Keratinocyte (primary cell): ENCODE measurements at regions not wholly inside any gene's neighbourhood (a gene's known extent, or its start where the extent isn't known, plus 50 kb on each side); places are given as distances from the start of the nearest gene placed in this dataset.

Experiments
- DNase-seq: peaks from one replicate; pipeline ENCODE4 v3.0.0-alpha.2; 2011; ENCODE audit warnings: low read depth, missing footprints, low spot score
- FAIRE-seq: peaks from 2 replicates; lab custom pipeline; 2011; peaks lifted over from hg19 to GRCh38; lab: Jason Lieb, UNC
- H2AFZ ChIP-seq: 2 replicates; pipeline ENCODE4 v1.6.0; 2012; ENCODE audit warnings: low read length, control low read depth, inconsistent platforms; ENCODE audit not compliant: control insufficient read depth
- H3K27ac ChIP-seq: 2 replicates; pipeline ENCODE4 v1.5.1; 2011; ENCODE audit warnings: low read length; ENCODE audit not compliant: control insufficient read depth, insufficient read depth
- H3K27me3 ChIP-seq: 3 replicates; pipeline ENCODE4 v1.6.0; 2011; ENCODE audit warnings: low read length; ENCODE audit not compliant: control insufficient read depth, insufficient read depth; ENCODE audit errors: extremely low read depth
- H3K36me3 ChIP-seq, 2 experiments: 2 replicates in 1 of 2; 3 replicates in 1 of 2; pipeline ENCODE4 v1.5.1; 2011; ENCODE audit warnings: low read length in 2 of 2, mild to moderate bottlenecking in 1 of 2; ENCODE audit not compliant: control insufficient read depth in 2 of 2, insufficient read depth in 2 of 2; ENCODE audit errors: extremely low read depth in 1 of 2
- H3K4me1 ChIP-seq: 3 replicates; pipeline ENCODE4 v1.5.1; 2011; ENCODE audit warnings: low read length; ENCODE audit not compliant: control insufficient read depth, insufficient read depth; ENCODE audit errors: extremely low read depth
- H3K4me2 ChIP-seq: 3 replicates; pipeline ENCODE4 v1.6.0; 2011; ENCODE audit warnings: low read depth, low read length; ENCODE audit not compliant: control insufficient read depth, insufficient read depth; ENCODE audit errors: extremely low read depth
- H3K4me3 ChIP-seq, 3 experiments: fragments of 200-600 bp in 1 of 3; sonication (generic) in 1 of 3; 2 replicates in 2 of 3; 3 replicates in 1 of 3; pipeline ENCODE4 v1.5.1; 2011 to 2016; ENCODE audit warnings: low read length in 3 of 3, mild to moderate bottlenecking in 3 of 3, control low read depth in 2 of 3, inconsistent platforms in 1 of 3, low read depth in 1 of 3, mixed read lengths in 1 of 3, mixed run types in 1 of 3, moderate library complexity in 1 of 3; ENCODE audit not compliant: control insufficient read depth in 2 of 3, insufficient read depth in 2 of 3; ENCODE audit errors: extremely low read depth in 1 of 3
- H3K79me2 ChIP-seq: 2 replicates; pipeline ENCODE4 v1.6.0; 2012; ENCODE audit warnings: low read length; ENCODE audit not compliant: control insufficient read depth, insufficient read depth
- H3K9ac ChIP-seq: 3 replicates; pipeline ENCODE4 v1.6.0; 2011; ENCODE audit warnings: low read length; ENCODE audit not compliant: control insufficient read depth, insufficient read depth; ENCODE audit errors: extremely low read depth
- H3K9me1 ChIP-seq: 3 replicates; pipeline ENCODE4 v1.6.0; 2011; ENCODE audit warnings: low read length; ENCODE audit not compliant: control insufficient read depth, insufficient read depth; ENCODE audit errors: extremely low read depth
- H3K9me3 ChIP-seq: 2 replicates; pipeline ENCODE4 v1.5.1; 2012; ENCODE audit warnings: low read depth, low read length; ENCODE audit not compliant: control insufficient read depth
- H4K20me1 ChIP-seq: 3 replicates; pipeline ENCODE4 v1.6.0; 2011; ENCODE audit warnings: low read length; ENCODE audit not compliant: control insufficient read depth, insufficient read depth; ENCODE audit errors: extremely low read depth
- CTCF ChIP-seq, 3 experiments: IDR thresholded peaks in 1 of 3; conservative IDR thresholded peaks in 1 of 3; optimal IDR thresholded peaks in 1 of 3; 2 replicates in 2 of 3; 3 replicates in 1 of 3; pipeline versions ENCODE3 to v1.5.1; 2011; ENCODE audit warnings: low read length in 3 of 3, mild to moderate bottlenecking in 3 of 3, moderate library complexity in 2 of 3, control low read depth in 1 of 3, inconsistent platforms in 1 of 3; ENCODE audit not compliant: insufficient read depth in 2 of 3; ENCODE audit errors: extremely low read depth in 1 of 3
- EZH2 ChIP-seq: IDR thresholded peaks from one replicate; pipeline ENCODE4 v1.6.1; 2012; ENCODE audit warnings: inconsistent platforms, mild to moderate bottlenecking, low read length, moderate library complexity
- dilution Hi-C: fragments of 300-500 bp; cut with MboI; formaldehyde crosslinking; loops from one replicate; pipeline ENCODE4 v1.7.0; 2020; ENCODE audit warnings: low sequenced_read_pairs; ENCODE audit not compliant: extremely low pct_ligation_motif_present

GRCh38 chr17:22490399-22490798, 798.1 kb downstream of the KCNJ18 start:
- dilution Hi-C loops, result no loop called here
- TF ChIP-seq CTCF (optimal IDR thresholded peaks at IDR 0.05 in 1 of 3, IDR thresholded peaks at IDR 0.05 in 1 of 3, conservative IDR thresholded peaks at IDR 0.05 in 1 of 3; ENCODE audit: extremely low read depth in 1 of 3, insufficient read depth in 2 of 3, low read length in 3 of 3) (no peak), EZH2 (no peak)
- H3K27ac ChIP-seq, result no peak overlapping the region
- no peaks in the 10 kb centered on the region for H3K27me3 ChIP-seq
- DNase-seq (no peak), FAIRE-seq (no peak)
- no peaks in the 10 kb centered on the region for H3K36me3 ChIP-seq
- no peaks in the 10 kb centered on the region for H3K9me1 ChIP-seq
- H3K4me1 ChIP-seq, result no peaks in the 10 kb centered on the region
- H2AFZ ChIP-seq, result no peak overlapping the region
- no peak overlapping the region for H3K4me2 ChIP-seq
- no peaks in the 10 kb centered on the region for H3K79me2 ChIP-seq
- H4K20me1 ChIP-seq, result no peaks in the 10 kb centered on the region
- H3K9me3 ChIP-seq, result peaks cover 1% of the 10 kb centered on the region
- no peak overlapping the region for H3K9ac ChIP-seq
- no peak overlapping the region for H3K4me3 ChIP-seq

GRCh38 chr17:22492331-22492730, 800.0 kb downstream of the KCNJ18 start:
- Histone ChIP-seq H3K9me1 (no peaks in the 10 kb centered on the region), H3K27me3 (no peaks in the 10 kb centered on the region), H4K20me1 (no peaks in the 10 kb centered on the region), H3K9ac (no peak overlapping the region), H3K4me3 (no peak overlapping the region), H3K4me1 (no peaks in the 10 kb centered on the region), H3K9me3 (peaks cover 1% of the 10 kb centered on the region), H3K36me3 (no peaks in the 10 kb centered on the region), H3K4me2 (no peak overlapping the region), H3K27ac (no peak overlapping the region), H2AFZ (no peak overlapping the region), H3K79me2 (no peaks in the 10 kb centered on the region)
- TF ChIP-seq EZH2 (no peak), CTCF (optimal IDR thresholded peaks at IDR 0.05 in 1 of 3, IDR thresholded peaks at IDR 0.05 in 1 of 3, conservative IDR thresholded peaks at IDR 0.05 in 1 of 3; ENCODE audit: extremely low read depth in 1 of 3, insufficient read depth in 2 of 3, low read length in 3 of 3) (no peak)
- dilution Hi-C loops, result no loop called here
- FAIRE-seq (no peak), DNase-seq (no peak)
